ENCODE measurements at regions not wholly inside any gene's neighbourhood (a gene's known extent, or its start where the extent isn't known, plus 50 kb on each side); places are given as distances from the start of the nearest gene placed in this dataset. TPM values are rescaled to one million over a fixed set of nuclear protein-coding genes. Genes with fewer than 3 reads are reported as not detected.

DNA sequence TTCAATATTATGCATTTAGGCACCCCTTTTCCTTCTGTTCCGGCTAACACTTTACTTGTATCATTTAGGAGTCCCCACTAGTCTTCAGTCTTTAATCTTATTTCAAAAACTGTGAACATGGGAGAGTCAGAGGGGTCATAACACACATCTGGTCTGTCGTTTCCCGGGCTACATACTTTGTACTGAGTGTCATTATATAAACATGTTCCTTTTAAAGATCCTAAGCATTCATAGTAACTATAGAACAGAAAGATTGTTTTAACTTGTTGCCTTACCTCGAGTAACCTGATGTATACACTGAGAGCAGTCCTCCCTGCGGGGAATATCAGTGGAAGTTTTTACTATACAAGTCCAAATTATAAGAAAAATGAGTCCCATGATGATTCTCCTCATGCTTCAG lies 78.2 kb upstream of the VEPH1 start:
- DNase-seq: no peak

DNA sequence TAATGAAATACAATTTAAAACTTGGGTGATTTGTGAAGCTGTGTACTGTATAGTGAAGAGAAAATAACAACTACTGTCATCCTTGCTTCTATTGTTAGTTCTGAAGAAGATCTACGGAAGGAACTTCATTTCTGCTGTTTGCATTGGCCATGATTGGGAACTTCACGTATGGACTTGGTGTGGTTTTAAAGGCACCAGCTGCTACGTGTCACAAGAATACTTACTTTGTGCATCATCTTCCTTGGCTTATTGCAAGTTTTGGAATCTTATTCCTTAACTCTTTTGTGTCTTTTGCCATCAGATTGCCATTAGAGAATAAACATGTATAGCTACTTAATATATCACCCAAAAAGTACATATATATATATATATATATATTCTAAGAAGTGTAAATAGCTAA lies 75.0 kb upstream of the VEPH1 start:
- DNase-seq: no peak

GRCh38 chr3:157574531-157574930 lies 71.3 kb upstream of the VEPH1 start:
- DNase-seq: no peak

- DNase-seq: no peak
These were observed 70.7 kb upstream of the VEPH1 start for GRCh38 chr3:157573780-157574378.

GRCh38 chr3:157573281-157573680 lies 70.1 kb upstream of the VEPH1 start:
- DNase-seq: no peak

DNA sequence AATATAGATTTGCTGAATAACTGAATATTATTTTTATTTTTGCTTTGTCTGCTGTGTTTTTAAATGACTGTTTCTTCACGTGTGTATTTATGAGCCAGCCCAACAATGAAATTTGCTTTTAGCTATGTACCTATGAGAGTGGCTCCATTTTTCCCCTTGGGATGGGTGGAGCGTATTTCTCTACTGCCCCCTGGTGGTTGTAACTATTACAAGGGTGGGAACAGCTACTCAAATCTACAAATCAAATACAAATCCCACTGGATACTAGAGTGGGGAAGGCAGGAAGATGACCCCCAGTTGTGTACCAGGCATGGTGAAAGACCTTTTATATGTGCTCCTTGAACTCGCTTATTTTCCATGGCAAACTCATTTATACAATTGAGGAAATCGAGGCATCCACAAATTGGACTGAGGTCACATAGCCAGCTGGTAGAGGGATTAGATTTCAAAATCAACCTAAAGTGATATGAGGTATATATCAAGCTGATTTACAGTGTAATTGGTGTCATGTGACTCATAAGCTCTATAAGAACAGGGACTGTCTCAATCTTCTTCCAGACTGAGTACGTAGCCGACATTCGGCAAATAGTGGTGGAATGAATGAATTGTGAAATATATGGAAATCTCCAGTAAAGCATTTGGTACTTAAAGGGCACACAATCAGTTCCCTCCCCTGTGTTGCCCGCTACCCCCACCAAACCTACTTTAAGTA lies 69.5 kb upstream of the VEPH1 start:
- DNase-seq: peak; percentile 61

GRCh38 chr3:157566596-157566995 lies 63.4 kb upstream of the VEPH1 start:
- DNase-seq: no peak

DNA sequence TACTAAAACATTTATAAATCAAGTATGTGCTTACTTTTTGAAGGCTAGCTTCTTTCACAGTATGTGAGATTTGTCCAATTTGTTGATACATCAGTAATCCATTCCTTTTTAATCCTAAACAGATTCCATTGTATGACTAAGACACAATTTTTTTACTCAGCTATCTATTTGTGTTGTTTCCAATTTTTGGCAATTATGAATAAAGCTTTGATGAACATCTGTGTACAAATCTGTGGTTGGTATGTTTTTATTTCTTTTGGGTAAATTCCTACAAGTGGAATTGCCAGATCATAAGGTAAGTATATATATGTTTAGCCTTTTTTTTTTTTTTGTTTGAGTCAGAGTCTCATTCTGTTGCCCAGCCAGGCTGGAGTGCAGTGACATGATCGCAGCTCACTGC lies 56.2 kb upstream of the VEPH1 start:
- DNase-seq: no peak

Small RNA genes lying in the stretch of these regions (small RNA-seq; reads per million reads assigned to genes)
- gene RN7SKP46 (ENCODE audit: low replicate concordance): not detected
